CD14-positive monocyte (primary cell): ENCODE measurements at regions not wholly inside any gene's neighbourhood (a gene's known extent, or its start where the extent isn't known, plus 50 kb on each side); places are given as distances from the start of the nearest gene placed in this dataset.

ENCODE experiments used
- DNase-seq, 3 donors: peaks; one replicate each; pipeline ENCODE4 v3.0.0-alpha.2; 2011 to 2022
- H2AFZ ChIP-seq: 2 replicates; pipeline ENCODE4 v1.6.0; 2012; ENCODE audit warnings: mild to moderate bottlenecking, low read depth, low read length, inconsistent platforms; ENCODE audit not compliant: insufficient read depth, poor library complexity, severe bottlenecking
- H3K27ac ChIP-seq, 2 donors: 1 replicate in 1 of 2; 2 replicates in 1 of 2; pipeline ENCODE4 v1.5.1; 2012 to 2013; ENCODE audit warnings: low read length in 2 of 2, control low read depth in 1 of 2, inconsistent platforms in 1 of 2, low read depth in 1 of 2, mild to moderate bottlenecking in 1 of 2
- H3K27me3 ChIP-seq, 2 donors: one replicate each; pipeline versions ENCODE4 v1.6.0 to v1.6.1; 2011 to 2013; ENCODE audit warnings: low read length in 2 of 2; ENCODE audit not compliant: control insufficient read depth in 2 of 2, insufficient read depth in 2 of 2
- H3K36me3 ChIP-seq, 2 donors: replicated peaks in 1 of 2; 1 replicate in 1 of 2; 2 replicates in 1 of 2; pipeline versions ENCODE4 v1.5.1 to v1.6.1; 2012 to 2013; ENCODE audit warnings: low read length in 2 of 2, control low read depth in 1 of 2, inconsistent platforms in 1 of 2, mild to moderate bottlenecking in 1 of 2; ENCODE audit not compliant: insufficient read depth in 2 of 2, control insufficient read depth in 1 of 2
- H3K4me1 ChIP-seq, 2 donors: 1 replicate in 1 of 2; 2 replicates in 1 of 2; pipeline versions ENCODE4 v1.5.1 to v1.6.1; 2012 to 2013; ENCODE audit warnings: low read length in 2 of 2, control low read depth in 1 of 2, inconsistent platforms in 1 of 2, mild to moderate bottlenecking in 1 of 2, moderate library complexity in 1 of 2; ENCODE audit not compliant: insufficient read depth in 2 of 2, control insufficient read depth in 1 of 2
- H3K4me2 ChIP-seq: replicated peaks from 2 replicates; pipeline ENCODE3; 2012; ENCODE audit warnings: low read length, moderate library complexity, mild to moderate bottlenecking; ENCODE audit not compliant: poor library complexity, severe bottlenecking; ENCODE audit errors: extremely low read depth
- H3K4me3 ChIP-seq, 3 experiments: fragments of 200-600 bp in 1 of 3; sonication (generic) in 1 of 3; replicated peaks in 1 of 3; 1 replicate in 2 of 3; 2 replicates in 1 of 3; pipeline ENCODE4 v1.5.1; 2011 to 2013; ENCODE audit warnings: low read length in 3 of 3, mild to moderate bottlenecking in 3 of 3, control low read depth in 2 of 3, low read depth in 2 of 3, inconsistent platforms in 1 of 3, moderate library complexity in 1 of 3
- H3K79me2 ChIP-seq: 2 replicates; pipeline ENCODE4 v1.6.0; 2012; ENCODE audit warnings: mild to moderate bottlenecking, control low read depth, inconsistent platforms, low read length, moderate library complexity; ENCODE audit not compliant: insufficient read depth
- H3K9ac ChIP-seq: 2 replicates; pipeline ENCODE4 v1.6.0; 2017; ENCODE audit warnings: low read length, mild to moderate bottlenecking; ENCODE audit not compliant: insufficient read depth, poor library complexity, severe bottlenecking
- H3K9me3 ChIP-seq, 2 donors: replicated peaks in 1 of 2; 1 replicate in 1 of 2; 2 replicates in 1 of 2; pipeline versions ENCODE4 v1.5.1 to v1.6.1; 2012 to 2013; ENCODE audit warnings: low read length in 2 of 2, control low read depth in 1 of 2; ENCODE audit not compliant: control insufficient read depth in 1 of 2, insufficient read depth in 1 of 2
- H4K20me1 ChIP-seq: 2 replicates; pipeline ENCODE4 v1.6.0; 2012; ENCODE audit warnings: mild to moderate bottlenecking, low read length, control low read depth, moderate library complexity; ENCODE audit not compliant: insufficient read depth
- H3K27ac Mint-ChIP-seq, 7 donors: one replicate each; pipeline ENCODE4 v1.8.0; 2020; ENCODE audit warnings: mild to moderate bottlenecking in 7 of 7, mixed read lengths in 7 of 7, moderate library complexity in 6 of 7, inconsistent platforms in 2 of 7
- H3K27me3 Mint-ChIP-seq, 3 donors: one replicate each; pipeline ENCODE4 v1.8.0; 2021 to 2022; ENCODE audit warnings: low read depth in 3 of 3, mild to moderate bottlenecking in 3 of 3, mixed read lengths in 3 of 3, moderate library complexity in 3 of 3, inconsistent platforms in 1 of 3
- H3K36me3 Mint-ChIP-seq, 2 donors: one replicate each; pipeline ENCODE4 v1.8.0; 2020; ENCODE audit warnings: mixed read lengths in 2 of 2, inconsistent platforms in 1 of 2, mild to moderate bottlenecking in 1 of 2
- H3K4me1 Mint-ChIP-seq: one replicate; pipeline ENCODE4 v1.8.0; 2020; ENCODE audit warnings: mild to moderate bottlenecking, mixed read lengths
- H3K4me3 Mint-ChIP-seq, 2 donors: one replicate each; pipeline ENCODE4 v1.8.0; 2020; ENCODE audit warnings: mild to moderate bottlenecking in 2 of 2, mixed read lengths in 2 of 2, moderate library complexity in 1 of 2
- H3K9me3 Mint-ChIP-seq, 7 donors: one replicate each; pipeline ENCODE4 v1.8.0; 2020 to 2022; ENCODE audit warnings: mixed read lengths in 7 of 7, mild to moderate bottlenecking in 6 of 7, moderate library complexity in 6 of 7, inconsistent platforms in 2 of 7
- WGBS: methylation state at CpG from one replicate; pipeline ENCODE4 v1.1.5; 2013; ENCODE audit warnings: missing lambda C conversion rate; ENCODE audit not compliant: insufficient coverage; 5-methylcytosine and 5-hydroxymethylcytosine counted together
- intact Hi-C, 2 donors: fragments of 100-400 bp; cut with micrococcal nuclease; formaldehyde crosslinking; loops; one replicate each; pipeline versions ENCODE4 v1.15.0 to v1.15.1; 2023
- TF ChIP-seq, protein P1 (sequence below): fragments of 200-600 bp; IDR thresholded peaks from one replicate; pipeline ENCODE4 v1.8.0; 2022; ENCODE audit warnings: antibody characterized with exemption, mild to moderate bottlenecking

DNA sequence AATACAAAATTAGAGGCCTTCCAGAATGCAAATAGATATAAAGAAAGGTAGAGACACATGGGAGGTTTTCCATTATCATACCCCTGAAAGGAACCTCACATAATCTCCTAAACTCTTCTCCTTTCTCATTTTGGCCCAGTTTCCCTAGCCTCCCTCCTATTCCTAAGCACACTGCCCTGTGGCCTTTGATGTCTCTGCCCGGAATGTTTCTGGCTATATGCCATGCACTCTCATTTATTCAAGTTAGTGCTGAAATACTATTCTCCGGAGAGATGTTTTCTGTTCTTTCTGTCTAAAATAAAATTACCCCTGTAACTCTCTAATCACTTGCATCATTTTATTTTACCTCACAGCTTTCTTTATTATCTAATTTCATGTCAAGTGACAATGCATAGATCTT lies 1287.7 kb downstream of the SLITRK5 start:
- no peaks in the 10 kb centered on the region for H3K36me3 ChIP-seq
- Mint-ChIP-seq H3K36me3 (no peaks in the 10 kb centered on the region), H3K4me1 (no peaks in the 10 kb centered on the region), H3K27me3 (peaks cover 0 to 2% (median 0%) of the 10 kb centered on the region in 3 donors), H3K9me3 (peaks cover 4 to 12% (median 7%) of the 10 kb centered on the region in 7 donors), H3K27ac (no peak overlapping the region), H3K4me3 (no peak overlapping the region)
- H3K9me3 ChIP-seq = peaks cover 0 to 2% of the 10 kb centered on the region in 2 donors
- no peak for DNase-seq
- no peaks in the 10 kb centered on the region for H4K20me1 ChIP-seq
- H3K27me3 ChIP-seq = no peaks in the 10 kb centered on the region
- H3K9ac ChIP-seq = no peak overlapping the region
- no peak overlapping the region for H3K4me3 ChIP-seq
- no peaks in the 10 kb centered on the region for H3K4me1 ChIP-seq
- intact Hi-C loops = no loop called here
- no peak overlapping the region for H3K27ac ChIP-seq
- WGBS = 83% methylated on average over 1 of the region's 2 CpGs
- H3K4me2 ChIP-seq = no peak overlapping the region
- TF ChIP-seq, protein P1, sequence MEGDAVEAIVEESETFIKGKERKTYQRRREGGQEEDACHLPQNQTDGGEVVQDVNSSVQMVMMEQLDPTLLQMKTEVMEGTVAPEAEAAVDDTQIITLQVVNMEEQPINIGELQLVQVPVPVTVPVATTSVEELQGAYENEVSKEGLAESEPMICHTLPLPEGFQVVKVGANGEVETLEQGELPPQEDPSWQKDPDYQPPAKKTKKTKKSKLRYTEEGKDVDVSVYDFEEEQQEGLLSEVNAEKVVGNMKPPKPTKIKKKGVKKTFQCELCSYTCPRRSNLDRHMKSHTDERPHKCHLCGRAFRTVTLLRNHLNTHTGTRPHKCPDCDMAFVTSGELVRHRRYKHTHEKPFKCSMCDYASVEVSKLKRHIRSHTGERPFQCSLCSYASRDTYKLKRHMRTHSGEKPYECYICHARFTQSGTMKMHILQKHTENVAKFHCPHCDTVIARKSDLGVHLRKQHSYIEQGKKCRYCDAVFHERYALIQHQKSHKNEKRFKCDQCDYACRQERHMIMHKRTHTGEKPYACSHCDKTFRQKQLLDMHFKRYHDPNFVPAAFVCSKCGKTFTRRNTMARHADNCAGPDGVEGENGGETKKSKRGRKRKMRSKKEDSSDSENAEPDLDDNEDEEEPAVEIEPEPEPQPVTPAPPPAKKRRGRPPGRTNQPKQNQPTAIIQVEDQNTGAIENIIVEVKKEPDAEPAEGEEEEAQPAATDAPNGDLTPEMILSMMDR = no peak
- H3K79me2 ChIP-seq = no peaks in the 10 kb centered on the region
- H2AFZ ChIP-seq = no peak overlapping the region

DNA sequence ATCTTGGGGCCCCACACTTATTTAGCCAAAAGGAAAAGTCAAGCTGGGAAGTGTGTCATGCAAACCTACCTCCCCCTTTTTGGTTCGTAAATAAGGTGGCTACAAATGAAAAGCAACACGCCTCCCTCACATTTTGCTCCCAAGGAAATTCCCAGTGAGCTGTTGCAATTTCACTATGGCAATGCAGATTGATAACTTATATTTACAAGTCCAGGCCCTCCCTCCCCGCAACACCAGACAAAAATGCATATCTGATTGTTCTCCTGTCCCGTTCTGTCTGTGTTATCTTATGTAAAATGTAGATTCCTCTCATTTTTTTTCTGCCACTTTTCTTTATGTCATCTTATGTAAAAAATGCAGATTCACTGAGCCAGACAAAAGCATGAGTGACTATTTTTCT lies 1305.3 kb downstream of the SLITRK5 start:
- Histone ChIP-seq H3K9ac (no peak overlapping the region), H3K79me2 (no peaks in the 10 kb centered on the region), H3K27me3 (no peaks in the 10 kb centered on the region), H3K4me2 (no peak overlapping the region), H4K20me1 (no peaks in the 10 kb centered on the region), H3K36me3 (no peaks in the 10 kb centered on the region), H3K4me1 (no peaks in the 10 kb centered on the region), H2AFZ (no peak overlapping the region), H3K9me3 (no peaks in the 10 kb centered on the region), H3K4me3 (no peak overlapping the region), H3K27ac (no peak overlapping the region)
- H3K36me3 Mint-ChIP-seq = no peaks in the 10 kb centered on the region
- WGBS = no CpG with 5 or more reads among the region's 4 CpGs
- no peaks in the 10 kb centered on the region for H3K4me1 Mint-ChIP-seq
- H3K27ac Mint-ChIP-seq = no peak overlapping the region
- intact Hi-C loops = no loop called here
- H3K27me3 Mint-ChIP-seq = no peaks in the 10 kb centered on the region
- H3K4me3 Mint-ChIP-seq = no peak overlapping the region
- DNase-seq = no peak
- H3K9me3 Mint-ChIP-seq = peaks cover 0 to 5% (median 0%) of the 10 kb centered on the region in 7 donors
- TF ChIP-seq, protein P1 = no peak
